ENCODE measurements at regions not wholly inside any gene's neighbourhood (a gene's known extent, or its start where the extent isn't known, plus 50 kb on each side); places are given as distances from the start of the nearest gene placed in this dataset.

- DNase-seq (ENCODE audit: low spot score in 2 of 2) (no peak), FAIRE-seq (no peak)
Measured at GRCh38 chr1:29894311-29894710, 658.0 kb downstream of the PTPRU start.

GRCh38 chr1:29893806-29894205 is 657.5 kb downstream of the PTPRU start:
- FAIRE-seq (no peak), DNase-seq (ENCODE audit: low spot score in 2 of 2) (no peak)

- FAIRE-seq = no peak
- DNase-seq (ENCODE audit: low spot score in 2 of 2) = no peak
Measured at GRCh38 chr1:29893046-29893723, 656.9 kb downstream of the PTPRU start.

- FAIRE-seq (no peak), DNase-seq (ENCODE audit: low spot score in 2 of 2) (no peak)
Measured at GRCh38 chr1:29892247-29892646, 655.9 kb downstream of the PTPRU start.

GRCh38 chr1:29890201-29890959 is 654.1 kb downstream of the PTPRU start:
- FAIRE-seq (no peak), DNase-seq (ENCODE audit: low spot score in 2 of 2) (no peak)

GRCh38 chr1:29889776-29890175 is 653.5 kb downstream of the PTPRU start:
- no peak for DNase-seq (ENCODE audit: low spot score in 2 of 2)
- no peak for FAIRE-seq

GRCh38 chr1:29884740-29885139 is 648.4 kb downstream of the PTPRU start:
- DNase-seq (ENCODE audit: low spot score in 2 of 2) = no peak
- FAIRE-seq = no peak

GRCh38 chr1:29883986-29884385 is 647.7 kb downstream of the PTPRU start:
- DNase-seq (ENCODE audit: low spot score in 2 of 2) (no peak), FAIRE-seq (no peak)

GRCh38 chr1:29883411-29883832 is 647.1 kb downstream of the PTPRU start:
- DNase-seq (ENCODE audit: low spot score in 2 of 2) (no peak), FAIRE-seq (no peak)

- no peak for FAIRE-seq
Measured at GRCh38 chr1:29880556-29880955, 644.2 kb downstream of the PTPRU start.

GRCh38 chr1:29879217-29879616 is 642.9 kb downstream of the PTPRU start:
- FAIRE-seq (no peak), DNase-seq (ENCODE audit: low spot score in 2 of 2) (no peak)

More at GRCh38 chr1:29880556-29880955, 644.2 kb downstream of the PTPRU start:
- DNase-seq (ENCODE audit: low spot score in 2 of 2) = no peak

- FAIRE-seq = no peak
- no peak for DNase-seq (ENCODE audit: low spot score in 2 of 2)
Measured at GRCh38 chr1:29878501-29878900, 642.2 kb downstream of the PTPRU start.

- no peak for DNase-seq (ENCODE audit: low spot score in 2 of 2)
- FAIRE-seq = no peak
Measured at GRCh38 chr1:29876902-29877301, 640.6 kb downstream of the PTPRU start.

- FAIRE-seq = no peak
Measured at GRCh38 chr1:29876441-29876840, 640.1 kb downstream of the PTPRU start.

GRCh38 chr1:29875557-29876028 is 639.3 kb downstream of the PTPRU start:
- FAIRE-seq (no peak), DNase-seq (ENCODE audit: low spot score in 2 of 2) (no peak)

More at GRCh38 chr1:29876441-29876840, 640.1 kb downstream of the PTPRU start:
- no peak for DNase-seq (ENCODE audit: low spot score in 2 of 2)

GRCh38 chr1:29870621-29871020 is 634.3 kb downstream of the PTPRU start:
- FAIRE-seq = no peak

GRCh38 chr1:29869802-29870201 is 633.5 kb downstream of the PTPRU start:
- FAIRE-seq (no peak), DNase-seq (ENCODE audit: low spot score in 2 of 2) (no peak)

More at GRCh38 chr1:29870621-29871020, 634.3 kb downstream of the PTPRU start:
- no peak for DNase-seq (ENCODE audit: low spot score in 2 of 2)

- no peak for FAIRE-seq
Measured at GRCh38 chr1:29868944-29869343, 632.6 kb downstream of the PTPRU start.

GRCh38 chr1:29868096-29868495 is 631.8 kb downstream of the PTPRU start:
- FAIRE-seq (no peak), DNase-seq (ENCODE audit: low spot score in 2 of 2) (no peak)

More at GRCh38 chr1:29868944-29869343, 632.6 kb downstream of the PTPRU start:
- no peak for DNase-seq (ENCODE audit: low spot score in 2 of 2)

GRCh38 chr1:29865051-29865450 is 628.7 kb downstream of the PTPRU start:
- FAIRE-seq = no peak
- DNase-seq (ENCODE audit: low spot score in 2 of 2) = no peak

GRCh38 chr1:29864431-29865022 is 628.2 kb downstream of the PTPRU start:
- DNase-seq (ENCODE audit: low spot score in 2 of 2) = no peak
- no peak for FAIRE-seq

Measured in frontal cortex (tissue), 3 donors.